ENCODE measurements at regions not wholly inside any gene's neighbourhood (a gene's known extent, or its start where the extent isn't known, plus 50 kb on each side); places are given as distances from the start of the nearest gene placed in this dataset.

- DNase-seq (ENCODE audit: extremely low read depth in 1 of 4, low spot score in 3 of 4) = no peak
- Histone ChIP-seq H3K36me3 (ENCODE audit: control insufficient read depth, insufficient read depth, low read length) (no peaks in the 10 kb centered on the region), H3K9ac (ENCODE audit: insufficient read depth in 1 of 2, low read depth in 2 of 2, low read length in 2 of 2) (no peak overlapping the region), H2AFZ (ENCODE audit: low read depth, low read length) (no peak overlapping the region), H3K9me3 (replicated peaks; ENCODE audit: control insufficient read depth, insufficient read depth, low read depth, low read length) (no peaks in the 10 kb centered on the region), H3K79me2 (ENCODE audit: control insufficient read depth, insufficient read depth, low read length) (no peaks in the 10 kb centered on the region), H3K4me3 (no peak overlapping the region), H3K27me3 (ENCODE audit: control insufficient read depth in 2 of 2, insufficient read depth in 2 of 2, low read length in 2 of 2) (no peaks in the 10 kb centered on the region), H3K27ac (ENCODE audit: extremely low read depth, low read depth, low read length) (no peak overlapping the region), H3K4me1 (replicated peaks in 1 of 2; ENCODE audit: control insufficient read depth in 2 of 2, insufficient read depth in 2 of 2, low read length in 2 of 2) (no peaks in the 10 kb centered on the region), H3K9me1 (ENCODE audit: control insufficient read depth, insufficient read depth, low read length) (no peaks in the 10 kb centered on the region), H4K20me1 (replicated peaks; ENCODE audit: control insufficient read depth, insufficient read depth, low read length) (no peaks in the 10 kb centered on the region), H3K4me2 (ENCODE audit: insufficient read depth, low read length) (no peak overlapping the region)
- CTCF ChIA-PET (ENCODE audit: low intra/inter-chr PET ratio) = no interaction called here
- FAIRE-seq = no peak
- TF ChIP-seq ELK1 (CRISPR knock-in tag; IDR thresholded peaks at IDR 0.05) = no peak
- no peak for TF ChIP-seq TFAM (CRISPR knock-in tag; conservative IDR thresholded peaks at IDR 0.05)
- no peak for TF ChIP-seq DEAF1 (CRISPR knock-in tag; IDR thresholded peaks at IDR 0.05)
- no peak for TF ChIP-seq E4F1 (CRISPR knock-in tag; IDR thresholded peaks at IDR 0.05; ENCODE audit: borderline replicate concordance)
- TF ChIP-seq GTF2F1 (IDR thresholded peaks at IDR 0.05; ENCODE audit: low read depth, low read length) = no peak
- no peak for TF ChIP-seq MBD2 (IDR thresholded peaks at IDR 0.05; ENCODE audit: borderline replicate concordance, low read depth)
- TF ChIP-seq XRCC4 (IDR thresholded peaks at IDR 0.05; ENCODE audit: extremely low read depth, insufficient read depth, insufficient read length) = no peak
- TF ChIP-seq E2F6 (IDR thresholded peaks at IDR 0.05; ENCODE audit: borderline replicate concordance in 1 of 2, extremely low read depth in 1 of 2, insufficient read depth in 1 of 2, insufficient read length in 1 of 2, low read depth in 1 of 2, low read length in 1 of 2, poor library complexity in 1 of 2, severe bottlenecking in 1 of 2) = no peak
- TF ChIP-seq ZZZ3 (IDR thresholded peaks at IDR 0.05) = no peak
- no peak for TF ChIP-seq GTF2B (IDR thresholded peaks at IDR 0.05; ENCODE audit: extremely low read depth, insufficient read length)
- no peak for TF ChIP-seq CEBPB (tag; IDR thresholded peaks at IDR 0.05)
- ATAC-seq = no peak
- intact Hi-C loops (cut with micrococcal nuclease) (no loop called here), in situ Hi-C loops (cut with MboI) (no loop called here)
- 0% methylated on average over 3 of the region's 4 CpGs for WGBS (ENCODE audit: insufficient coverage, low coverage, missing lambda C conversion rate)
- BruUV-seq (replicated peaks) = no TSS peak
- POLR2A ChIA-PET = no interaction called here
Observed at GRCh38 chr12:17591005-17591681, 498.9 kb downstream of the RERGL start.

Measured in K562 (cell line).